Activated T-cell treated with anti-CD3 and anti-CD28 coated beads, Interleukin-2, amount 50 U/mL, for 4 hours (primary cell): ENCODE measurements at regions not wholly inside any gene's neighbourhood (a gene's known extent, or its start where the extent isn't known, plus 50 kb on each side); places are given as distances from the start of the nearest gene placed in this dataset.

Source experiments
- ATAC-seq, 2 donors: fragments of 200-7000 bp; cut with Tn5 transposase; one replicate each; pipeline ENCODE4 v1.10.0; 2021
- DNase-seq: peaks from one replicate; pipeline ENCODE4 v3.0.0-alpha.2; 2020
- H3K27me3 Mint-ChIP-seq: one replicate; pipeline ENCODE4 v1.8.0; 2021; ENCODE audit warnings: low read depth, mixed read lengths
- H3K36me3 Mint-ChIP-seq: one replicate; pipeline ENCODE4 v1.8.0; 2022; ENCODE audit warnings: mixed read lengths; ENCODE audit not compliant: insufficient read depth
- H3K4me1 Mint-ChIP-seq: one replicate; pipeline ENCODE4 v1.8.0; 2021; ENCODE audit warnings: low read depth, mixed read lengths
- H3K4me3 Mint-ChIP-seq: one replicate; pipeline ENCODE4 v1.8.0; 2021; ENCODE audit warnings: mild to moderate bottlenecking, moderate library complexity, mixed read lengths
- H3K9me3 Mint-ChIP-seq: one replicate; pipeline ENCODE4 v1.8.0; 2021; ENCODE audit warnings: mixed read lengths

DNA sequence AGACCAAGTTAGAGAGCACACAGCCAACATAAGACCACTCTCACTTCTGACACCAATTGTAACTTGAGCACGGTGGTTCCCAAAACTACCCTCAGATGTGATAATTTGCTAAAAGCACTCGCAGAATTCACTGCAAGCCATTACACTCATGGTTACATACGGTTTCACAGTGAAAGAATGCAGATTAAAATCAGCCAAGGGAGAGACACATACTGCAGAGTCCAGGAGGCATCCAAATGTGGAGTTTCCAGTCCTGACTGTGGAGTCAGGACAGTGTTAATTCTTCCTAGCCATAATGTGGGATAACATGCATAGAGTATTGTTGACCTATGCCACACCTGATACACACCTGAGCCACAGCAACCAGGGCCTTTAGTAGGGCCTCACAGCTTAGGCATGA, 956.4 kb downstream of the NTRK3 start:
- Mint-ChIP-seq H3K4me1 (no peaks in the 10 kb centered on the region), H3K27me3 (no peaks in the 10 kb centered on the region), H3K9me3 (no peaks in the 10 kb centered on the region), H3K36me3 (no peaks in the 10 kb centered on the region), H3K4me3 (no peak overlapping the region)
- ATAC-seq (no peak), DNase-seq (no peak)

DNA sequence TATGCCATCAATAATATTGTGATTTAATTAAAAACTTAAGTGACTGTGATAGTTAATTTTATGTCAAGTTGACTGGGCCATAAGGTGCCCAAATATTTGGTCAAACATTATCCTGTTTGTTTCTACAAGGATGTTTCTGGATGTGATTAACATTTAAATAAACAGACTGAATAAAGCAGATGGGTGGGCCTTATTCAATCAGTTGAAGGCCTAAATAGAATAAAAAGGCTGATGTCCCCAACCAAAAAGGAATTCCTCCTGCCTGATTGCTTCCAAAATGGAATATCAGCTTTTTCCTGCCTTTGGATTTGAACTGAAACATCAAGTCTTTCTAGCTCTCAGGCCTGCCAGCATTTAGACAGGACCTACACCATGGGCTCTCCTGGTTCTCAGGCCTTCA, 961.7 kb downstream of the NTRK3 start:
- Mint-ChIP-seq H3K27me3 (peaks cover 1% of the 10 kb centered on the region), H3K36me3 (no peaks in the 10 kb centered on the region), H3K9me3 (no peaks in the 10 kb centered on the region), H3K4me1 (no peaks in the 10 kb centered on the region), H3K4me3 (no peak overlapping the region)
- ATAC-seq (no peak), DNase-seq (no peak)

DNA sequence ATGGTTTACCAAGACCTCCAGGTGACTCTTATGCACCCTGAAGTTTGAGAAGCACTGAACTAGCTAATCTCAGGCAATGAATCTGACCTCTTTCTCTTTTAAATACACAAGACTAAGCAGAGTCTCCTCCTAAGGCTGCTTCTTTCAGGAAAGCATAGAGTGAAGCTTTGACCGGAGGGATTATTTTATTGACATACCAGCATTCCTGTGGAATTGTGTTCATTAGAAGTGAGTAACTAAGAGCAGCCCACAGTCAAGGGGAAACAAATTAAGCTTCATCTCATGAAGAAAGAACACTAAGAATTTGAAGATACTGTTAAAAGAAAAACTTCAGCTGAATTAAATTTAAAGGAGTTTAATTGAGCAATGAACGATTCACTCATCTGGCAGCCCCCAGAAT, 963.5 kb downstream of the NTRK3 start:
- H3K4me1 Mint-ChIP-seq: no peaks in the 10 kb centered on the region
- H3K27me3 Mint-ChIP-seq: peaks cover 1% of the 10 kb centered on the region
- DNase-seq (no peak), ATAC-seq (no peak)
- H3K36me3 Mint-ChIP-seq: no peaks in the 10 kb centered on the region
- H3K4me3 Mint-ChIP-seq: no peak overlapping the region
- H3K9me3 Mint-ChIP-seq: no peaks in the 10 kb centered on the region

DNA sequence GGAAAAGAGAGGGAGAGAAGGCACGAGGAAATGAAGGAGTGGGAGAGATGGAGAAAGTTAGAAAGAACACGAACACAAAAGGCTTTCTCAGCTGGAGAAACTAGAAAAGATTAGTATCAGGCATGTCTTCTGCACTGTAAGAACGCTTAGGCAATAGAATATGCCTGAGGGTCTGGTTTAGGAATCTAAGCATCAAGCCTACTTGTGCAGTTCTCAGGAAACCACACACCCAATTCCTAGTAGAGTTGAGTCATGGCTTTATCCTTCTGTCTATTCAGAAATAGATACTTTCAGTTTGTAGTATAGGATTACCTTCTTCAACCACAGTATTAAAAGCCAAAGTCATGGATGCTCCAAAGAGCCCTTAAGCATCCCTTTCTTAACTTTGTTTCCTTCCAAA, 969.4 kb downstream of the NTRK3 start:
- Mint-ChIP-seq H3K27me3 (peaks cover 9% of the 10 kb centered on the region), H3K9me3 (peaks cover 5% of the 10 kb centered on the region), H3K36me3 (no peaks in the 10 kb centered on the region), H3K4me1 (no peaks in the 10 kb centered on the region), H3K4me3 (no peak overlapping the region)
- DNase-seq (no peak), ATAC-seq (no peak)

DNA sequence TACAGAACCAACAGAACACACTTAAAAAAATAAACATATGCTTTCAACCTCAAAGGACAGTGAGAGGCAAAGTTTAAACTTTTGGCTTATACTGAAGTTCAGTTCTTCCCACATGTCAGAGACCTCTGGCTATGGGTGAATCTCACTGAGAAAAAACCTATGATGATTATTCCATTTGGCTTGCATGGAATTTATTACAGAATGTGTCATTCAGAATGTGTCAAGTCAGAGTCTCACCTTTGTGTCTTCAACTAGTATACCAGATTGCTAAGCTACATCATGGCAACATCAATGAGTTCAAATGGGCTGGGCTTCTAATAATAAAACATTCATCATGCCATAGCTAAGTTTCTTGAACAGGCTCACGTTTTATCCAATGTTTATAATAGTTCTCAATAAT, 987.0 kb downstream of the NTRK3 start:
- ATAC-seq (no peak), DNase-seq (no peak)
- H3K36me3 Mint-ChIP-seq: no peaks in the 10 kb centered on the region
- peaks cover 4% of the 10 kb centered on the region for H3K27me3 Mint-ChIP-seq
- peaks cover 3% of the 10 kb centered on the region for H3K9me3 Mint-ChIP-seq
- no peaks in the 10 kb centered on the region for H3K4me1 Mint-ChIP-seq
- no peak overlapping the region for H3K4me3 Mint-ChIP-seq

DNA sequence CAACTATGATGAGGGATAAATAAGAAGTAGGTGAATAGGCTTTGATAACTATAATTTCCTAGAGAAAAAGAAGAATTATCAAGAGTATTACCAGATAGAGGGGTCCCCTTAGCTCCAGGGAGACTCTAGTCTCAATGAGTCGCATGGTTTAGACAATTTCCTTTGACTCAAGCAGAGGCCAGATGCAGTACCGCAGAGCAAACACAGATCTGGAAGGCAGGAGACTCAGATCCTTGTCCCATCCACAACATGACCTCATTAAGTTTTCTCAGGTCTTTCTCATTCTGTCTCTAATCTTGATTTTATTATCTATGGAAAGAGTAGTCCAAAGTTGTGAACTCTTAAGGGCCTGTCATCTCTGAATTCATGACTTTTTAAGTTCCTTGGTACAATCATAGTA, 987.9 kb downstream of the NTRK3 start:
- H3K4me3 Mint-ChIP-seq: no peak overlapping the region
- ATAC-seq (no peak), DNase-seq (no peak)
- H3K36me3 Mint-ChIP-seq: no peaks in the 10 kb centered on the region
- H3K27me3 Mint-ChIP-seq: peaks cover 4% of the 10 kb centered on the region
- H3K4me1 Mint-ChIP-seq: no peaks in the 10 kb centered on the region
- peaks cover 3% of the 10 kb centered on the region for H3K9me3 Mint-ChIP-seq

DNA sequence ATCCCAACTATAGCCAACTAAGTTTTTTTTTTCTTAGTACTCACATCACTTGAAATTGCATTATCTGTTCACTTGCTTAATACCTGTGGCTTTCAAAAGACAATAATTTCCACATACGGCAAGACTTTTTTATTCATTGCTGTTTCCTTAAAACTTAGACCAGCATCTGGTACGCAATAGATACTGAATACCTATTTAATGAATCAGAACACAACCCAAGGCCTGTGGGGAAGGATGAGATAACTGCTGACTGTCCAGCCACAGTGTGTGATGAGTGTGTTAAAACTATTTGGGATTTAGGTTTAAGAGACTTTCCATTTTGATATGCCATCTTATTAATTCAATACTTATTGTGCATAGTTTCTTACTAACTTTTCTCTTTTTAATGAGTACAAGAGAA, 988.7 kb downstream of the NTRK3 start:
- no peaks in the 10 kb centered on the region for H3K4me1 Mint-ChIP-seq
- peaks cover under 1% of the 10 kb centered on the region for H3K9me3 Mint-ChIP-seq
- ATAC-seq (no peak), DNase-seq (no peak)
- H3K27me3 Mint-ChIP-seq: peaks cover 4% of the 10 kb centered on the region
- no peak overlapping the region for H3K4me3 Mint-ChIP-seq
- H3K36me3 Mint-ChIP-seq: no peaks in the 10 kb centered on the region

DNA sequence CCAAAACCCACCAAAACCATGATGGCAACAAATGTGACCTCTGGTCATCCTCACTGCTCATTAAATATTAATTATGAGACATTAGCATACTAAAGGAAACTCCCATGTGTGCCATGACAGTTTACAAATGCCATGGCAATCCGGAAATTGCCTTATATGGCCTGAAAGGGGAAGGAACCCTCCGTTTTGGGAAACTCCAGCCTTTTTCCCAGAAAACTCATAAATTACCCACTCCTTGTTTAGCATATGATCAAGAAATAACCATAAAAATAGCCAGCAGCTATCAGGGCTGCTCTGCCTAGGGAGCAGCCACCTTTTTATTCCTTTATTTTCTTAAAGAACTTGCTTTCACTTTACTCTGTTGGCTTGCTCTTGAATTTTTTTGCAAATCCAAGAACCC, 992.7 kb downstream of the NTRK3 start:
- no peaks in the 10 kb centered on the region for H3K9me3 Mint-ChIP-seq
- no peaks in the 10 kb centered on the region for H3K4me1 Mint-ChIP-seq
- ATAC-seq (no peak), DNase-seq (no peak)
- H3K36me3 Mint-ChIP-seq: no peaks in the 10 kb centered on the region
- H3K4me3 Mint-ChIP-seq: no peak overlapping the region
- peaks cover 7% of the 10 kb centered on the region for H3K27me3 Mint-ChIP-seq

DNA sequence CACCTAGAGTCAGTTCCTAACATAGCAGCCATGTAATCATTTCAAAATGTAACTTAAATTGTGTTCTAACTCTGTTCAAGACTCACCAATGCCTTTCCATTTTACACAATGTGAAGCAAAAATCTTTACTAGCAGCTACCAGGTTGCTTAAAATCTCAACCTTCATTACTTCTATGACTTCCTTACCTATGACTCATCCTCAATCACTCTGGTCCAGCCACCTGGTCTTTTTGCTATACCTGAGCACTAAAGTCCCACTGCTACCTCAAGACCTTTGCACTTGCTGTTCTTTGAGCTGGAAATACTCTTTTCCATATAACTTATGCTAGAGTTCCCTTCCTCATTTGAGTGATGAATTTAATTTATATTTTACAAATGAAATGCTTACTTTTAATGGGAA, 993.2 kb downstream of the NTRK3 start:
- no peaks in the 10 kb centered on the region for H3K36me3 Mint-ChIP-seq
- no peak for ATAC-seq
- DNase-seq: no peak
- no peak overlapping the region for H3K4me3 Mint-ChIP-seq
- H3K27me3 Mint-ChIP-seq: peaks cover 7% of the 10 kb centered on the region
- no peaks in the 10 kb centered on the region for H3K9me3 Mint-ChIP-seq
- no peaks in the 10 kb centered on the region for H3K4me1 Mint-ChIP-seq

DNA sequence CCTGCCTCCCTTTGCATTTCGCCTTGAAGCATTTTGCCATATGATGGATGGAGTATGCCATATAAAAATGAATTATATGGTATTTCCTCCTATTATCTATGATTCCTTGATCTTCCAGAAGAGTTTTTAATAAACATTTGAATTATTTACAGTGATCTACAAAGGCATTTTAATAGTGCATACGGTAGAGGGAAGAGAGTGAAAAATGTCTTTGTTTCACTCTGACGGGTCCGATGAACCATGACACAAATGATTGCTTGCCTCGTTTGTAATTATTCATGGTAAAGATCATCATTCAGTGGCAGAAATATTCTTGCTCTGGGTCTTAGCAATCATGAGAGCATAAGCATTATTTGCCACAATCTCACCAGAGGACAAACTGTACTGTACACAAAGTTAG, 1010.9 kb downstream of the NTRK3 start:
- ATAC-seq (no peak), DNase-seq (no peak)
- no peaks in the 10 kb centered on the region for H3K4me1 Mint-ChIP-seq
- no peaks in the 10 kb centered on the region for H3K9me3 Mint-ChIP-seq
- H3K4me3 Mint-ChIP-seq: no peak overlapping the region
- no peaks in the 10 kb centered on the region for H3K36me3 Mint-ChIP-seq
- H3K27me3 Mint-ChIP-seq: no peaks in the 10 kb centered on the region

DNA sequence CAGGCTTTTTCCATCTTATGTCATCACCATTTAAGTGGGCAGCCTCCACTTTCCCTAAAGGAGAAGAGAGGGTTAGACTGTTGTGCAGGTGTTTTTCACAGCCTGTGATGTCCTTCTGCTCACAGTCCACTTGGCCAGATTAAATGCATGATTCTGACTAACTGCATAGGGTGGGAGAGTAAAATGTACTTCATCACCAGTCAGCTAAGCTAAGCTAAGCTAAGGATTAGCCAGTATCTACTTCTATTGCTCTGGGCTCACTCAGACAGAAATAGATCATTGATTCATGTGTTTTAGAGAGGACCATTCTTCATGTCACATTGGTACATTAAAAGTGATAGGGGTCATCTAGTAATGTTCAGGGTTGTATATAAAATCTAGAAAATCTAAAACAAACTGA, 1013.1 kb downstream of the NTRK3 start:
- no peaks in the 10 kb centered on the region for H3K36me3 Mint-ChIP-seq

DNA sequence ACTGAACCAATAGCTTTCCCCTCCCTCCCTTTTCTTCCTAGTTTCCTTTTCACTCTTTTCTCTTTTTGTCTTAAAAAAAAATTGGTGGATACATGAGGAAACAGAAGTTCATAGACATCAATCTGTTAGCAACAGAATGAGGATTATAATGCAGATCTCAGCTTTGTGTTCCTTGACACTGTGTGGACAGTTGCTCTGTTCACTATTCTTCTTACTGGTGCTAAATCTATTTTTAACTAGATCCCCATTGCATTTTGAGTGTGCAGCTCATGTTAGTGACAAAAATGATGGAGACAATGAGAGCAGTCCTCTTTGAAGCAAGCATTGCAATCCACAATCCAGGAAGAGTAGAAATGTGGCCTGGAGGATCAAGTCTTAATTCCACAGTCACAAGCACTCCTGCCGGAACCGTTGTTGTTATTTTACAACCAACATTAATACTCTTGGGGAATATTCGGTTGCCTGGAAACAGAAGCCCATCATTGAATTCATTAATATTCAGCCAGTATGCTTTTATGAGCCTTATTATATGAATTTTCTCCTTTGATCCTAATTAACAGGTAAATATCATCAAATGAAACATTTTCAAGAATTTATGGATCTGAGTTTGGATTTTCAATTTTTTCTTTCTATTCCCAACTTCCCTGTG, 1016.8 kb downstream of the NTRK3 start:
- DNase-seq (no peak), ATAC-seq (no peak)
- Mint-ChIP-seq H3K9me3 (no peaks in the 10 kb centered on the region), H3K4me1 (no peaks in the 10 kb centered on the region), H3K27me3 (no peaks in the 10 kb centered on the region), H3K36me3 (no peaks in the 10 kb centered on the region), H3K4me3 (no peak overlapping the region)

More for the DNA sequence above, 1013.1 kb downstream of the NTRK3 start:
- no peak for ATAC-seq
- H3K4me3 Mint-ChIP-seq: no peak overlapping the region
- H3K4me1 Mint-ChIP-seq: no peaks in the 10 kb centered on the region
- no peaks in the 10 kb centered on the region for H3K9me3 Mint-ChIP-seq
- no peaks in the 10 kb centered on the region for H3K27me3 Mint-ChIP-seq
- no peak for DNase-seq

DNA sequence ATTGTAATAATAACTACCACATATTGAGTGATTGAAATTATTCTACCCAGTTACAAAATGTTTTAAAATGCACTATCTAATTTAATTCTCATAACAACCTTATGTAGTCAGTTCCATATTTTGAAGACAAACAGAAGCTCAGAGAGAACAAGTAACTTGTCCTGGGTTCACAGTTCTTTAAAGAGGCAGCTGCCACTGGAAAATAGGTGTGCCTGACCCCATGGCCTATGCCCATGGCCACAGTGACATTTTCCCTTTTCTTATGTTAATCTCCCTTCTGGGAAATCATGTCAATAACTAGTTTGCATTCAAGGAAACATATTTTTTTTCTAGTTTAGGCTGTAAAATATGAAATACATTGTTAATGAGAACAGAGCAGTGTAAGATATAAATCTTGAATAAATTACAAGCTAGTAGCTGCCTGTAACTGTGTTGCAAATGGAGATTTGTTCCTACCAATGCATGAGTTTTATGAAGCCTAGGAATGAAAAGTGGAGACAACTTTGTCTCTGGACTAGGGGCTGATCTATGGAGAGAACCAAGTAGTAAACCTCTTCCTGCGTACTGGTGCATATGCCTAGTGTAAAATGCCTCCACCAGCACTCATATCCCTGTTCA, 1018.0 kb downstream of the NTRK3 start:
- H3K27me3 Mint-ChIP-seq: no peaks in the 10 kb centered on the region
- peaks cover 6% of the 10 kb centered on the region for H3K9me3 Mint-ChIP-seq
- H3K4me1 Mint-ChIP-seq: no peaks in the 10 kb centered on the region
- no peaks in the 10 kb centered on the region for H3K36me3 Mint-ChIP-seq
- ATAC-seq (no peak), DNase-seq (no peak)
- no peak overlapping the region for H3K4me3 Mint-ChIP-seq

DNA sequence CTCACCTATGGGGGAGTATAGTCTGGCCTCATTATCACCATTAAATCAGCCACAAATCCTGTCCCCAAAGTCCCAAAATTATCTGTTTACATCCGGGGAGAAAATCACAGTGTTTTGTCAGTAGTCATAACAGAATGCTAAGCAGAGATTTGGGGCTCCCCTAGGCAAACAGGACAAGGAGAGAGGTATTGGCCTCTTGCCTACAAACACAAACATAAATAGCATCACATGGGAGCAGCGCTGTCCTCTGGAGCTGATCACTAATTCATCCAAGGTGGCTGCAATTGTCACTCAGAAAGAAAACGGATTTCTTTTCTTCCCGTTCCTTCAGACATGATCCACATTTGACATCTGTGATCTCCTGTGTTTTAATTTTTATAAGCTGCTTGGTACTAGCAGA, 1028.1 kb downstream of the NTRK3 start:
- H3K4me1 Mint-ChIP-seq: no peaks in the 10 kb centered on the region
- DNase-seq (no peak), ATAC-seq (no peak)
- H3K4me3 Mint-ChIP-seq: no peak overlapping the region
- H3K27me3 Mint-ChIP-seq: no peaks in the 10 kb centered on the region
- peaks cover 8% of the 10 kb centered on the region for H3K9me3 Mint-ChIP-seq
- no peaks in the 10 kb centered on the region for H3K36me3 Mint-ChIP-seq

DNA sequence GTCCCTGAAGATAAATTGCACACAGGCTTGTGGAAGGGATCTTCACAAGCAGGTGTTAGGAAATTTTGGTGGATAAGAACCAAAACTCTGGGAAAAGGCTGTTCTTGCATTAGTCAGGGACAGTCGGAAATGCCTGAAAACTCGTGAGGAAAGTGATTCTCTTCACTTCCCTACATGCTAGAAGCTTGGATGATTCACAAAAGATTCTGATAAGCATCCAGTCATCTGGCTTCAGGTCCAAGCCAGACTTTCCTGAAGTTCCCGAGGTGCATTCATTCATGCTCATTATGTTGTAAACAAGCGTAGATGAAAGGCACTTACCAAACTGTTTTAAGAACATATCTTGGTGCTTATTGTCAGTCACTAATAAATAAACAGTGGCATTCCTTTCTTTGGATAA, 1028.7 kb downstream of the NTRK3 start:
- no peaks in the 10 kb centered on the region for H3K4me1 Mint-ChIP-seq
- no peak for DNase-seq
- H3K9me3 Mint-ChIP-seq: peaks cover 6% of the 10 kb centered on the region
- H3K36me3 Mint-ChIP-seq: no peaks in the 10 kb centered on the region
- no peaks in the 10 kb centered on the region for H3K27me3 Mint-ChIP-seq
- no peak for ATAC-seq
- no peak overlapping the region for H3K4me3 Mint-ChIP-seq
